Activated CD4-positive, alpha-beta T cell treated with anti-CD3 and anti-CD28 coated beads, Interleukin-10, Interleukin-2, amounts not matched to agents 100 ng/mL and 50 ng/mL, durations not matched to agents 16 hours and 8 hours (primary cell): ENCODE measurements at regions not wholly inside any gene's neighbourhood (a gene's known extent, or its start where the extent isn't known, plus 50 kb on each side); places are given as distances from the start of the nearest gene placed in this dataset.
"Not testable (repeated sequence)": the region's sequence is repeated elsewhere in the genome, so short reads cannot be mapped to it uniquely, and the experiment has no call there.

ENCODE experiments used
- DNase-seq: peaks from one replicate; pipeline ENCODE4 v3.0.0-alpha.2; 2020

GRCh38 chr13:107999751-108000150 is 215.6 kb downstream of the LIG4 start:
- DNase-seq, result no peak

DNA sequence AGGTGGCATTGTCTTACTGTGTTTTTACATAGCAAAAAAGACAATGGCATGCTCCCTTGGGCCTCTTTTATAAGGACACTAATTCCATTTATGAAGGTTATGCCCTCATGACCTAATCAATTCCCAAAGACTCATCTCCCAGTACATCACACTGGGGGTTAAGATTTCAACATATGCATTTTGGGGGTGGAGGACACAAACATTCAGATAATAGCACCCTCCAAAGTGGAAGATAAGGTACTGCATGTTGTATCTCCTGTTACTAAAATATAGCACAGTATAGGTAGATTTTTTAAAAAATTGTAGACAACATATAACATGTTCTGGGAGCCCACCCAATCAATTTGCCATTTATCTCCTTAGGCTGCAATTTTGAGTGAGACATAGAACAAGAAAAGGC is 221.2 kb downstream of the LIG4 start:
- DNase-seq, result no peak

DNA sequence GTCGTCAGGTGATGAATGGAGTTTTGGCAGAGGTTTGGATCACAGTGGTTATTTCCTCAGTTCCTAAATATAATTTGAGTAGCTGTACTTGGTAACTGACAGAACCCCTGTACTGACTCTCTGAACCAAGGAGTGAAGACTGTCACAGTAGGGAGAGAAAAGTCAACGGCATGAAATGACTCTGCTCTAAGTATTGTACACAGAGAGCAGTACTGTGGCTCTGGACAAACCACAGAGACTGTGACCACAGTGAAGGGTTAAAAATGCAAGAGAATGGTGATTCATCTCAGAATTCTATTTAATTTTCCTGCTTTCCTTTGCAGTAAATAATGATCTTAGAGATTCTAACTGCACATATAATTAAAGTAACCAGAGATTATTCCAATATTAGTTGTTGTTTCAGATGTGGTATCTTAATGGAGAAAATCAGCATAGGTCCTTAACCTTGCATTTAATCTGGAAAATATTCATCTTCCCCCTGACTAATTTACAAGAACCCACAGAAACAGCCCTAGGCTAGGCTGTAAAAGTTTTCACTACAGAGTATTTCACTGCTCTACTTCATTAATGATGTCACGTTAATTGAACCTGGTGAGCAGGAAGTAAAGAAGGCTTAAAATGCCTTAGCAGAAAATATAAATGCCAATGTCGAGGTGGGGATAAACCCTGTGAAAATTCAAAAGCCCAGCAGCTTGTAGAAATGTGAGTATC is 221.9 kb downstream of the LIG4 start:
- DNase-seq, result no peak

DNA sequence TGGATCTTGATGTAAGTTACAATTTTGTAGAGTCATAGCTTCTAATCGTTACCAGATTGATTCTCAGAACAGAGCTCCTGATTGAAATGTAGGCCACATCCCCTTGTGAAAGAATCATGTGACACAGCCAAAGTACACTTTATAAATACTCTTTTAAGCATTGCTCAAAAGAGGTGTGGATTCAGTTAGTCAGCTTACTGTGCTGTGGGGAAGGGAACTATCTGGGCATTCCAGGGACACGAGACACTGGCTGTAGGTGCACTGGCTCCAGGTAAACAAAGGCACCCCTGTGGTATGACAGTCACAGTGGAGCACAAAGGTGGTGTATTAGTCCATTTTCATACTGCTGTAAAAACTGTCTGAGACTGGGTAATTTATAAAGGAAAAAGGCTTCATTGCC is 222.8 kb downstream of the LIG4 start:
- no peak for DNase-seq

- no peak for DNase-seq
These were observed 238.2 kb downstream of the LIG4 start for GRCh38 chr13:107977071-107977574.

GRCh38 chr13:107976628-107977027 is 238.7 kb downstream of the LIG4 start:
- no peak for DNase-seq

DNA sequence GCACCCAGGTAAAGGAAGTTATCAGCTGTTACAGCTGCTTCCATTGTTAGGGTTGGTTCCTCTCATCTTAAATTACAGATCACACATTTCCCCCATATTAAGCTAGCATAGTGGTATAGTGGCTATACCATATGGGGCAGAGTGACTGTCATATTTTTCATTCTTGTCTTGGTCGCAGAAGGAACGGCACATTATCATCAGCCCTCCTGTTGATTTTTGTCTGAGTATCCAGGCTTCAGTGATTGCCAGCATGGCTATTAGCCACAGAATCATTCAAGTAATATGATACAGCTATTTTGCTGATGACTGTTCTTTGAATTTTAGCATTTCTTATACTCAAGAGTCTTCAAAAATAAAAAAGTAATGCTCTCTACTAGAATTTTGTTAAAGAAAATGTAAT is 240.9 kb downstream of the LIG4 start:
- DNase-seq, result no peak

DNA sequence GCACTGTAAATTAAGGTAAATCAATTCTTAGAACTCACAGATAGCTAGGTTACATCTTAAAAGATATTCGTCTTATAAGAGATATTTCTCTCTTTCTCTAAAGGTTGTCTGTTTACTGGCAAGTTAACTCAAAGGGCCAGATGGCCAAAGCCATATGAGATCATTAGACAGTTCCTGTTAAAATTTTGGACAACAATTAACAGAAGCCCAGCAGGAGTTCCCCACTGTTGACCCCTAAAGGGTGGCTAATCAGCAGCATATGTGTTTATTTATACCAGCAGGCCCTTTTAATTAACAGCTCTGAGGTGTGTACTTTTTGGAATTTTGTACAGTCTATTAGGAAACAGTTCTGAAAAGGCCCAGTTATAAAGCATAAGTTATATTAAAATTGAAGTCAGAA is 245.8 kb downstream of the LIG4 start:
- no peak for DNase-seq

- DNase-seq, result no peak
These were observed 246.9 kb downstream of the LIG4 start for GRCh38 chr13:107968470-107968869.

DNA sequence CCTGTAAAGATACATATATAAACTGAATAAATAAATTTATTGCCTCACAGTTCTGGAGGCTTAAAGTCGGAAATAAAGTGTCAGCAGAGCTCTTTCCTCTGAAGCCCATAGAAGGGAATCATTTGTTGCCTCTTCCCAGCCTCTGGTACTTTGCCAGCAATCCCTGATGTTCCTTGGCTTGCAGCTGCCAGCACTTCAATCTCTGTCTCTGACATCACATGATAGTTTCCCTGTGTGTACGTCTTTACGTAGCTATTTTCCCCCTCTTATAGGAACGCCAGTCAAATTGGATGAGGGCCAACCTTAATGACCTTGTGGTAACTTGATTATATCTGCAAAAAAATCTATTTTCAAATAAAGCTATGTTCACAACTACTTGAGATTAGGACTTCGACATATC is 250.9 kb downstream of the LIG4 start:
- no peak for DNase-seq

DNA sequence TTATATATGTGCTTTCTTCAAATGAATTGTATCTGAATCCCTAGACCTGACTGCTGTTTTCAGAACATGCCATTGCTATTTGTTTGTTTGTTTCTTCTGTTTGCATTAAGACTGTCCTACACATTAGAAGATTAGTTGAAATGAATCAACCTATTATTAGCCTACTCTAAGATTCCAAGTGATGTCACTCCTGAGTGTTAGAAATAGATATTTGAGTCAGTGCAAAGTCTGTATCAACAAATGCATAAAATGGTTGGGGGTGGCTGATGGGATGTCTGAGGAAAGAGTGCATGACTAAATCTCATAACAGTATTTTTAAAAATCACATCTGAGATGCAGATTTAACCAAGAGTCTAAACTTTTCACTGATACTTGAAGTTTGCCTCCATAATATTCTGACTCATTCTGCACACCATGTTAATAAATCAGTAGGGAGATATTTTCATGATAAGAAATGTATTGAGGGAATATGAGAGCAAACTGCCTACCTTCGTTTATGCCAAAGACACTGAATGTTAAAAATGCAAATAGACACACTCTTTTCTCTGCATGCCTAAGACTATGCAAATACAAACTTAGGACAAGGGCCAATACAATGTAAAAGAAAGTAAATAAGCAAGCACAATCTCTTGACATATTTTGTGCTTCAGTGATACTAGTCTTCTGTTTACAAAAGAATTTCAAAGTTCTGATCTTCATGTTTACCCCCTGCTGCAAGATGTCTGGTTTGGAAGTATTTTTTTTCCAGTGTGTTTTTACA is 253.3 kb downstream of the LIG4 start:
- DNase-seq, result no peak

DNA sequence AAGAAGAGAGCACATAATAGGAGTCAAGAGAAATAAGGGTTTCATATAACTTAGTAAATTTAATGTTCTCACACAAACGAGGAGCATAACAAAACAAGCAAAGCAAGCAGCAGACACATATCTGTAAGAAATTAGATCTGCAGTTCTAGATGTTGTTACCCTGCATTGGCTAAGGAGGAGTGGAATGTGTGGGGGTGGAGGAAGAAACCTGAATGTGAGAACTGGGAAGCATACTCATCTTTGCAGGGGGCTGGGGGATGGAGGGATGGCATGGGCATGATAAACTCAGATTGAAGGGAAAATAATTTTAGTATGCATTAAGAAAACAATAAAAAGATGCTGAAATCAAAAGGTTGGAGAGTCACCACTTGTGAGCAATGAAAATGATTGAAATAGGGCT is 255.0 kb downstream of the LIG4 start:
- DNase-seq, result no peak

DNA sequence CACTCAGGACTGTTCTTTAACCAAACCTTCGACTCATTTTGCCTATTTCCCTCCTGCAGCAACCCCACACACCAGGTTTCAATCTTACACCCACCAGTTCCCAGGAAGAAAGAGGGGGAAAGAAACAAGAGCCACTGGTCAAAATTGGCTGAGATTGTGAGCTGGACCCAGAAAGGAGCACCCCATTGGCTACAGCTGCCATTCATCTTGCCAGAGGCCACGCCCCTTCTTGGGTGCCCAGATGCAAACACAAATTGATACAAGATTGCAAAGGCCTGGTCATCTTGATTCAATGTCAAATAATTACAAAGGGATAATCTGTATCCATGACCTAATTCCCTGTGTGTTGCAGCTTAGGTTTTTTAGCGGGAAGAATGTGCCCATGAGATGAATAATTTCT is 258.4 kb downstream of the LIG4 start:
- DNase-seq, result no peak

- DNase-seq, result no peak
These were observed 273.2 kb downstream of the LIG4 start for GRCh38 chr13:107942030-107942617.

DNA sequence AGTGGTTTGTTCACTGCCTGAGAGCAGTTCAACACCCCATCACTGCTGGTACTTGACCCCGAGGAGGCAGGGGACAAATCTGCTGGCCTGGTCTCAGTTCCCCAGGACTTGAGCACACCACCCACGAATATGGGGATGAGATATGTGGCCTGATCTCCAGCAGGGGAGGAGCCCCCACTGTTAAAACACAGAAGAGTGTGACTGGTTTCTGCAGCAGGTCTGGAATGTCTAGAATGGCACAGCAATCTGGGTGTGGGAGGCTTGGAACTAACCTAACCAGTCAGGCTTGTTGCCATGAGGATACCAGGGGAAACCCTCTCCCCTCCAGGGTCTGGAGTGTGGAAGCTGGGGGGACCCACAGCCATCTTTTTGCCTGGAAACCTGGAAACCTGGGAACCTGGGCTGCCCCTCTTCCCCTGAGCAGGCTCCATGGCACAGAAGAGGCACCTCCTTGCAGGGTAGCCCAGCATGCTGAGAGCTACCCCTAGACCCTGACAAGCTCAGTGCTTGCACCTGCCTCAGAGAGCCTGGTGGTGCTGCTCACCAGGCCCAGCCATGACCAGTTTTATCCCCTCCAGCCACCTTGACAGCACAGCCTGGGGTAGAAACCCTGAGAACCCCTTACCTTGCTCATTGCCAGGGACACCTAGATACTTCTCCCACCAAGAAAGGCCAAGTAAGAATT is 273.8 kb downstream of the LIG4 start:
- no peak for DNase-seq

- no peak for DNase-seq
These were observed 277.5 kb downstream of the LIG4 start for GRCh38 chr13:107937848-107938247.

DNA sequence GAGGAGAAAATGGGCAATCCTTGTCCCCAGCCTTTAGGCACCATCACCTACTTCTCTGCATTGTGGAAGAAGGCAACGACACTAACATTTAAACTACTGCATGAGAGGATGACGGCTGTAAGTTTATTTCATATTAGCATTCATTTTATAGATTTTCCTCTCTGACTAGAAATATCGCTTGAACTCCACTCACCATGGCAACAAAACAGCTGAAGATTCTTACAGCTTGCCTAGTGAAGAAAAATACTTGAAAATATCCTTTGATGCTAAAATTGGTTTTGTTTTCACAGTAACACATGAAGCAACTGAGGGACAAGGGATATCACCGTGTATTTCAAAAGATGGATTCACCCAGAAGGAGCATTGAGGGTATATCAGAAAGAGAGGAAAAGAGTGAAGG is 284.3 kb downstream of the LIG4 start:
- DNase-seq, result no peak

- DNase-seq, result no peak
These were observed 286.6 kb downstream of the LIG4 start for GRCh38 chr13:107928762-107929161.

DNA sequence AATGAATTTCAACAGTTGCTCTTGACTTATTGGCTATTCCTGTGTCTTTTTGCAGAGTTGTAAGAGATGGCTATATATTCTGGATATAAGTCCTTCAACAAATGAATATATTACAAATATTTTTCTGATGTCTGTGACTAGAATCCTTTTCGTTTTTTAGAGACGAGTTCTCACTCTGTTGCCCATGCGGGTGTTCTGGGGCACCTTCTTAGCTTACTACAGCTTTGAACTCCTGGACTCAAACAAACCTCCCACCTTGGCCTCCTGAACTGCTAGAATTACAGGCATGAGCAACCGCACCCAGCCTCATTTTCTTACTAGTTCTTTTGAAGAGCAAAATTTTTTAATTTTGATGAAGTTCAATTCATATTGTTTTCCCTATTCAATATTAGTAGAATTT is 287.8 kb downstream of the LIG4 start:
- DNase-seq, result no peak

GRCh38 chr13:107926515-107926914 is 288.8 kb downstream of the LIG4 start:
- DNase-seq, result not testable (repeated sequence)

- not testable (repeated sequence) for DNase-seq
These were observed 298.4 kb downstream of the LIG4 start for GRCh38 chr13:107916902-107917301.

GRCh38 chr13:107912745-107913144 is 302.6 kb downstream of the LIG4 start:
- no peak for DNase-seq

GRCh38 chr13:107907065-107907805 is 308.1 kb downstream of the LIG4 start:
- no peak for DNase-seq
